ENCODE measurements at regions not wholly inside any gene's neighbourhood (a gene's known extent, or its start where the extent isn't known, plus 50 kb on each side); places are given as distances from the start of the nearest gene placed in this dataset.

- TF ChIP-seq, protein P1, sequence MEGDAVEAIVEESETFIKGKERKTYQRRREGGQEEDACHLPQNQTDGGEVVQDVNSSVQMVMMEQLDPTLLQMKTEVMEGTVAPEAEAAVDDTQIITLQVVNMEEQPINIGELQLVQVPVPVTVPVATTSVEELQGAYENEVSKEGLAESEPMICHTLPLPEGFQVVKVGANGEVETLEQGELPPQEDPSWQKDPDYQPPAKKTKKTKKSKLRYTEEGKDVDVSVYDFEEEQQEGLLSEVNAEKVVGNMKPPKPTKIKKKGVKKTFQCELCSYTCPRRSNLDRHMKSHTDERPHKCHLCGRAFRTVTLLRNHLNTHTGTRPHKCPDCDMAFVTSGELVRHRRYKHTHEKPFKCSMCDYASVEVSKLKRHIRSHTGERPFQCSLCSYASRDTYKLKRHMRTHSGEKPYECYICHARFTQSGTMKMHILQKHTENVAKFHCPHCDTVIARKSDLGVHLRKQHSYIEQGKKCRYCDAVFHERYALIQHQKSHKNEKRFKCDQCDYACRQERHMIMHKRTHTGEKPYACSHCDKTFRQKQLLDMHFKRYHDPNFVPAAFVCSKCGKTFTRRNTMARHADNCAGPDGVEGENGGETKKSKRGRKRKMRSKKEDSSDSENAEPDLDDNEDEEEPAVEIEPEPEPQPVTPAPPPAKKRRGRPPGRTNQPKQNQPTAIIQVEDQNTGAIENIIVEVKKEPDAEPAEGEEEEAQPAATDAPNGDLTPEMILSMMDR (conservative IDR thresholded peaks at IDR 0.05 in 1 of 2, IDR thresholded peaks at IDR 0.05 in 1 of 2; ENCODE audit: low read depth in 1 of 2, low read length in 2 of 2), result no peak
- TF ChIP-seq EZH2 (IDR thresholded peaks at IDR 0.05; ENCODE audit: low read length, missing control alignments), result no peak
Measured at GRCh38 chr2:18133310-18133709, 254.8 kb downstream of the KCNS3 start.

Data from fibroblast of lung (primary cell).